ENCODE measurements at regions not wholly inside any gene's neighbourhood (a gene's known extent, or its start where the extent isn't known, plus 50 kb on each side); places are given as distances from the start of the nearest gene placed in this dataset.

- Mint-ChIP-seq H3K27me3 (ENCODE audit: low read depth) (peaks cover 13% of the 10 kb centered on the region), H3K4me3 (ENCODE audit: unreplicated experiment) (no peak overlapping the region), H3K36me3 (ENCODE audit: low read depth) (no peaks in the 10 kb centered on the region), H3K27ac (ENCODE audit: unreplicated experiment) (no peak overlapping the region), H3K9me3 (ENCODE audit: low read depth) (no peaks in the 10 kb centered on the region), H3K4me1 (ENCODE audit: low read depth) (no peaks in the 10 kb centered on the region)
- DNase-seq (ENCODE audit: low spot score) = no peak
- TF ChIP-seq CTCF (IDR thresholded peaks at IDR 0.05) = no peak
Measured at GRCh38 chr16:80489173-80489572, 51.6 kb upstream of the DYNLRB2 start.

GRCh38 chr16:80488167-80488566, 52.6 kb upstream of the DYNLRB2 start:
- Mint-ChIP-seq H3K36me3 (ENCODE audit: low read depth) (no peaks in the 10 kb centered on the region), H3K27me3 (ENCODE audit: low read depth) (peaks cover 15% of the 10 kb centered on the region), H3K9me3 (ENCODE audit: low read depth) (no peaks in the 10 kb centered on the region), H3K4me3 (ENCODE audit: unreplicated experiment) (no peak overlapping the region), H3K4me1 (ENCODE audit: low read depth) (no peaks in the 10 kb centered on the region), H3K27ac (ENCODE audit: unreplicated experiment) (no peak overlapping the region)
- no peak for DNase-seq (ENCODE audit: low spot score)
- TF ChIP-seq CTCF (IDR thresholded peaks at IDR 0.05) = no peak

- H3K27ac Mint-ChIP-seq (ENCODE audit: unreplicated experiment) = no peak overlapping the region
- peaks cover 2% of the 10 kb centered on the region for H3K9me3 Mint-ChIP-seq (ENCODE audit: low read depth)
- DNase-seq (ENCODE audit: low spot score) = no peak
- no peaks in the 10 kb centered on the region for H3K4me1 Mint-ChIP-seq (ENCODE audit: low read depth)
- H3K36me3 Mint-ChIP-seq (ENCODE audit: low read depth) = no peaks in the 10 kb centered on the region
- H3K4me3 Mint-ChIP-seq (ENCODE audit: unreplicated experiment) = no peak overlapping the region
- no peak for TF ChIP-seq CTCF (IDR thresholded peaks at IDR 0.05)
- H3K27me3 Mint-ChIP-seq (ENCODE audit: low read depth) = peaks cover 23% of the 10 kb centered on the region
Measured at GRCh38 chr16:80480664-80481063, 60.1 kb upstream of the DYNLRB2 start.

- no peak for TF ChIP-seq CTCF (IDR thresholded peaks at IDR 0.05)
- peaks cover 23% of the 10 kb centered on the region for H3K27me3 Mint-ChIP-seq (ENCODE audit: low read depth)
- H3K9me3 Mint-ChIP-seq (ENCODE audit: low read depth) = peaks cover 2% of the 10 kb centered on the region
- no peak overlapping the region for H3K27ac Mint-ChIP-seq (ENCODE audit: unreplicated experiment)
- H3K36me3 Mint-ChIP-seq (ENCODE audit: low read depth) = no peaks in the 10 kb centered on the region
- no peaks in the 10 kb centered on the region for H3K4me1 Mint-ChIP-seq (ENCODE audit: low read depth)
- no peak for DNase-seq (ENCODE audit: low spot score)
- no peak overlapping the region for H3K4me3 Mint-ChIP-seq (ENCODE audit: unreplicated experiment)
Measured at GRCh38 chr16:80477838-80478237, 63.0 kb upstream of the DYNLRB2 start.

- Mint-ChIP-seq H3K36me3 (ENCODE audit: low read depth) (peaks cover 6% of the 10 kb centered on the region), H3K27ac (ENCODE audit: unreplicated experiment) (no peak overlapping the region)
Measured at GRCh38 chr16:80468029-80468428, 72.8 kb upstream of the DYNLRB2 start.

More at GRCh38 chr16:80468029-80468428, 72.8 kb upstream of the DYNLRB2 start:
- H3K9me3 Mint-ChIP-seq (ENCODE audit: low read depth) = peaks cover 8% of the 10 kb centered on the region
- H3K4me3 Mint-ChIP-seq (ENCODE audit: unreplicated experiment) = no peak overlapping the region
- no peak for DNase-seq (ENCODE audit: low spot score)
- TF ChIP-seq CTCF (IDR thresholded peaks at IDR 0.05) = no peak
- H3K4me1 Mint-ChIP-seq (ENCODE audit: low read depth) = peaks cover 4% of the 10 kb centered on the region
- peaks cover 16% of the 10 kb centered on the region for H3K27me3 Mint-ChIP-seq (ENCODE audit: low read depth)
